ENCODE measurements at regions not wholly inside any gene's neighbourhood (a gene's known extent, or its start where the extent isn't known, plus 50 kb on each side); places are given as distances from the start of the nearest gene placed in this dataset.

GRCh38 chr6:14263881-14264424 lies 146.4 kb downstream of the CD83 start:
- TF ChIP-seq ZC3H10 (CRISPR knock-in tag; IDR thresholded peaks at IDR 0.05), result no peak
- TF ChIP-seq, protein P1, sequence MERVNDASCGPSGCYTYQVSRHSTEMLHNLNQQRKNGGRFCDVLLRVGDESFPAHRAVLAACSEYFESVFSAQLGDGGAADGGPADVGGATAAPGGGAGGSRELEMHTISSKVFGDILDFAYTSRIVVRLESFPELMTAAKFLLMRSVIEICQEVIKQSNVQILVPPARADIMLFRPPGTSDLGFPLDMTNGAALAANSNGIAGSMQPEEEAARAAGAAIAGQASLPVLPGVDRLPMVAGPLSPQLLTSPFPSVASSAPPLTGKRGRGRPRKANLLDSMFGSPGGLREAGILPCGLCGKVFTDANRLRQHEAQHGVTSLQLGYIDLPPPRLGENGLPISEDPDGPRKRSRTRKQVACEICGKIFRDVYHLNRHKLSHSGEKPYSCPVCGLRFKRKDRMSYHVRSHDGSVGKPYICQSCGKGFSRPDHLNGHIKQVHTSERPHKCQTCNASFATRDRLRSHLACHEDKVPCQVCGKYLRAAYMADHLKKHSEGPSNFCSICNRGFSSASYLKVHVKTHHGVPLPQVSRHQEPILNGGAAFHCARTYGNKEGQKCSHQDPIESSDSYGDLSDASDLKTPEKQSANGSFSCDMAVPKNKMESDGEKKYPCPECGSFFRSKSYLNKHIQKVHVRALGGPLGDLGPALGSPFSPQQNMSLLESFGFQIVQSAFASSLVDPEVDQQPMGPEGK (CRISPR knock-in tag; IDR thresholded peaks at IDR 0.05; ENCODE audit: borderline replicate concordance), result no peak
- TF ChIP-seq, protein P2, sequence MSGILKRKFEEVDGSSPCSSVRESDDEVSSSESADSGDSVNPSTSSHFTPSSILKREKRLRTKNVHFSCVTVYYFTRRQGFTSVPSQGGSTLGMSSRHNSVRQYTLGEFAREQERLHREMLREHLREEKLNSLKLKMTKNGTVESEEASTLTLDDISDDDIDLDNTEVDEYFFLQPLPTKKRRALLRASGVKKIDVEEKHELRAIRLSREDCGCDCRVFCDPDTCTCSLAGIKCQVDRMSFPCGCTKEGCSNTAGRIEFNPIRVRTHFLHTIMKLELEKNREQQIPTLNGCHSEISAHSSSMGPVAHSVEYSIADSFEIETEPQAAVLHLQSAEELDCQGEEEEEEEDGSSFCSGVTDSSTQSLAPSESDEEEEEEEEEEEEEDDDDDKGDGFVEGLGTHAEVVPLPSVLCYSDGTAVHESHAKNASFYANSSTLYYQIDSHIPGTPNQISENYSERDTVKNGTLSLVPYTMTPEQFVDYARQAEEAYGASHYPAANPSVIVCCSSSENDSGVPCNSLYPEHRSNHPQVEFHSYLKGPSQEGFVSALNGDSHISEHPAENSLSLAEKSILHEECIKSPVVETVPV (CRISPR knock-in tag; IDR thresholded peaks at IDR 0.05), result no peak
- no peak for TF ChIP-seq ARNTL (CRISPR knock-in tag; IDR thresholded peaks at IDR 0.05; ENCODE audit: borderline replicate concordance, low read depth)
- TF ChIP-seq TCF4 (CRISPR knock-in tag; IDR thresholded peaks at IDR 0.05; ENCODE audit: borderline replicate concordance), result no peak
- TF ChIP-seq, protein P3, sequence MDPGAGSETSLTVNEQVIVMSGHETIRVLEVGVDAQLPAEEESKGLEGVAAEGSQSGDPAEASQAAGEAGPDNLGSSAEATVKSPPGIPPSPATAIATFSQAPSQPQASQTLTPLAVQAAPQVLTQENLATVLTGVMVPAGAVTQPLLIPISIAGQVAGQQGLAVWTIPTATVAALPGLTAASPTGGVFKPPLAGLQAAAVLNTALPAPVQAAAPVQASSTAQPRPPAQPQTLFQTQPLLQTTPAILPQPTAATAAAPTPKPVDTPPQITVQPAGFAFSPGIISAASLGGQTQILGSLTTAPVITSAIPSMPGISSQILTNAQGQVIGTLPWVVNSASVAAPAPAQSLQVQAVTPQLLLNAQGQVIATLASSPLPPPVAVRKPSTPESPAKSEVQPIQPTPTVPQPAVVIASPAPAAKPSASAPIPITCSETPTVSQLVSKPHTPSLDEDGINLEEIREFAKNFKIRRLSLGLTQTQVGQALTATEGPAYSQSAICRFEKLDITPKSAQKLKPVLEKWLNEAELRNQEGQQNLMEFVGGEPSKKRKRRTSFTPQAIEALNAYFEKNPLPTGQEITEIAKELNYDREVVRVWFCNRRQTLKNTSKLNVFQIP (CRISPR knock-in tag; IDR thresholded peaks at IDR 0.05; ENCODE audit: borderline replicate concordance, low read depth), result no peak
- no peak for TF ChIP-seq CREB5 (CRISPR knock-in tag; IDR thresholded peaks at IDR 0.05; ENCODE audit: low read depth)
- no peak for TF ChIP-seq ZNF565 (CRISPR knock-in tag; conservative IDR thresholded peaks at IDR 0.05; ENCODE audit: low read depth)
- no peak for TF ChIP-seq TOX (CRISPR knock-in tag; IDR thresholded peaks at IDR 0.05; ENCODE audit: borderline replicate concordance)
- TF ChIP-seq ZFP30 (CRISPR knock-in tag; IDR thresholded peaks at IDR 0.05), result no peak
- TF ChIP-seq SNAI2 (CRISPR knock-in tag; IDR thresholded peaks at IDR 0.05), result no peak
- no peak for TF ChIP-seq BACH2 (CRISPR knock-in tag; IDR thresholded peaks at IDR 0.05; ENCODE audit: borderline replicate concordance)
- no peak for TF ChIP-seq ISL1 (CRISPR knock-in tag; IDR thresholded peaks at IDR 0.05)
- no peak for TF ChIP-seq ESRRG (CRISPR knock-in tag; IDR thresholded peaks at IDR 0.05)
